Activated CD8-positive, alpha-beta memory T cell treated with anti-CD3 and anti-CD28 coated beads for 36 hours (primary cell): ENCODE measurements at regions not wholly inside any gene's neighbourhood (a gene's known extent, or its start where the extent isn't known, plus 50 kb on each side); places are given as distances from the start of the nearest gene placed in this dataset.
"Not testable (repeated sequence)": the region's sequence is repeated elsewhere in the genome, so short reads cannot be mapped to it uniquely, and the experiment has no call there.

Experiments used
- CTCF ChIA-PET: fragments of 350-600 bp; sonication (Branson Sonifier 250); formaldehyde crosslinking; loops from one replicate; lab custom pipeline; 2021; ENCODE audit warnings: antibody characterized with exemption; lab: Charles Lee
- POLR2A ChIA-PET: fragments of 350-600 bp; sonication (Branson Sonifier 250); formaldehyde crosslinking; loops from one replicate; lab custom pipeline; 2021; ENCODE audit warnings: antibody characterized with exemption; lab: Charles Lee

DNA sequence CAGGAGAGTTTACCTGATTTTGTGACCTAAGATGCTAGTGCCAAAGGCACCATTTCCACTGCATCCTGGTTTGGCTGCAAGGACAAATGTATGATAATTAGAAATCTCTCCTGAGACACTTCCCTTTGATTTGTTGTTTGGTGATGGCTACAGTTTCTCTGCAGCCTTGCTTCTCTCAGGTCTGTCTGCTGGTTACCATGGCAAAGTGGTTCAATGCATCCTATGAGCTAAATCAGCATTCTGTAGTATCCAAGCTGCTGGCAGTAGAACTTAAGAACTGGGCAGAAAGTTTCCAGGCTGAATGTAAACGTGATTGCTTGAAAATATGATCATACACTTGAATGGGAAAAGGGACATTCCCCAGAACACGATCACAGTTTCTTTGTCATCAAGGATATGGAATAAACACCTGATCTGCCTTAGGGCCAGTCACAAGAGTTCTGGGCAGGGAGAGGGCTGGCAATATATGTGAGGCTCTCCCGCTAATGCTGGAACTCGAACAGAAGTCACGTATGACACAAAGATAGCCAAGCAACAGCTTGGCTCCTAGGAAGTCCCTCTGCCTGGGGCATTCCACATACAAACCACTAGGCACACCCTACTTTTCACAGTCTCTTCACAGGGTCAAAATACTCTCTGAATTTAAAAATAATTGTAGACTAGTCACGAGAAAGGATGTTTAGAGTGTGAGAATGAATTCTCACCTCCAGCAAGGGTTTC, 138.1 kb upstream of the GRAMD2B start:
- CTCF ChIA-PET: no interaction called here
- POLR2A ChIA-PET: no interaction called here

DNA sequence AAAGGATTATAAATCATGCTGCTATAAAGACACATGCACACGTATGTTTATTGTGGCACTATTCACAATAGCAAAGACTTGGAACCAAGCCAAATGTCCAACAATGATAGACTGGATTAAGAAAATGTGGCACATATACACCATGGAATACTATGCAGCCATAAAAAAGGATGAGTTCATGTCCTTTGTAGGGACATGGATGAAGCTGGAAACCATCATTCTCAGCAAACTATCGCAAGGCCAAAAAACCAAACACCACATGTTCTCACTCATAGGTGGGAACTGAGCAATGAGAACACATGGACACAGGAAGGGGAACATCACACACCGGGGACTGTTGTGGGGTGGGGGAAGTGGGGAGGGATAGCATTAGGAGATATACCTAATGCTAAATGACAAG, 127.1 kb upstream of the GRAMD2B start:
- CTCF ChIA-PET, POLR2A ChIA-PET: not testable (repeated sequence)

- CTCF ChIA-PET: no interaction called here
- POLR2A ChIA-PET: no interaction called here
These were observed 122.9 kb upstream of the GRAMD2B start for GRCh38 chr5:126300293-126300692.

DNA sequence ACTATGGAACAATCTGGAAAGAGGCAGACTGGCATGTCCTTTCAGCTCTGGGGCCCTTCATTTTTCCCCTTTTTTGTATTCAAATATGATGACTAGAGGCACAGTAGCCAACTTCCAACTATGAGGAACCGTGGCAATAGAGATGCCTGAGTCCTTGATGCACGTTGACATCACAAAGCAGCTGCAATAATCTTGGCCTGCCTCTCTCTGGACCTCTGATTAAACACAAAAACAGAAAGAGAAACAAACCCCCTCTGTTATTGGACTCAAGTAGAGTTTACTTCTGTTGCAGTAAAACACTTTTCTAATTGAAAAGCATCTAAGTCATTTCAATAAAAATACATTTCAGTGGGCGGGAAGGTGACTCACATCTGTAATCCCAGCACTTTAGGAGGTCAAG, 122.2 kb upstream of the GRAMD2B start:
- CTCF ChIA-PET: no interaction called here
- POLR2A ChIA-PET: interaction anchor here (0.6 kb wide), 1 partner anchor 1100 kb away, joined by 3 read pairs; no protein-coding TSS in a partner anchor

- ChIA-PET CTCF (no interaction called here), POLR2A (no interaction called here)
These were observed 113.3 kb upstream of the GRAMD2B start for GRCh38 chr5:126309860-126310259.

DNA sequence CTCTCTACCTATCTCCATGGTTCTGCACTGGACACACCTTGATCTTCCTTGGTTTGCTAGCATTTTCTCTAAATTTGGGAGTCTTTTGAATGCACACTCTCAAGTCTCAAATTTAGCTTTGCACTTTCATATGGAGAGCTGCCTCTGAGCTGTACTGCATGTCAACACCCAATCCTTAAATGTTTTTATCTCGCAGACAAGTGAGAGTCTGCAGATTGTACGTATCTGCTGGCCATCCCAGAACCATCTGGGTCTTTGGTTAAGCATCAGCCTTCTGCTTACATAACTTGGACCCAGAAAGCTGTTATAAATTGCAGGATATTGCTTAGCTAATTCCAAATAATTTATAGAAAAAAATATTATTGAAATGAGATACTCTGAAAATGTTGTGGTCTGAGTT, 111.4 kb upstream of the GRAMD2B start:
- ChIA-PET CTCF (no interaction called here), POLR2A (no interaction called here)

- ChIA-PET POLR2A (no interaction called here), CTCF (no interaction called here)
These were observed 107.9 kb upstream of the GRAMD2B start for GRCh38 chr5:126315341-126315740.

DNA sequence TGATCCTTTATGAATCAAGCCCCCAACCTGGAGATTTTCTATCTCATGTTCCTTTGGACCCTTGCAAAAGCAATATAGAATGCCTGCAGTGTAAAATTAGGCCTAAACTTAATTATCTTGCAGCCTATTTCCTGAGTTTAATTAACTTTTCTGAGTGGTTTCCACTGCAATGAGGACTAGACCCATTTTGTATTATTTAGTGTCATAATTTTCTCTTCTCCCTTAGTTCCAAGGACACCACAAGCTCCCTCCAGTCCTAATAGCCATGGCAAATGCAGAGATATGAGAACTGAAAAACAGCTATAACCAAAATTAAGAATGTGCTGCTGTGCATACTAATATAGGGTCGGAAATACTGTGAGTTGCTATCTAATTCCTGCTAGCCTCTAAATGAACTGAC, 90.9 kb upstream of the GRAMD2B start:
- POLR2A ChIA-PET: no interaction called here
- CTCF ChIA-PET: no interaction called here

GRCh38 chr5:126334760-126335159, 88.4 kb upstream of the GRAMD2B start:
- ChIA-PET CTCF (interaction anchor here (0.7 kb wide), 1 partner anchor 165 kb away, joined by 3 read pairs; no protein-coding TSS in a partner anchor), POLR2A (no interaction called here)

DNA sequence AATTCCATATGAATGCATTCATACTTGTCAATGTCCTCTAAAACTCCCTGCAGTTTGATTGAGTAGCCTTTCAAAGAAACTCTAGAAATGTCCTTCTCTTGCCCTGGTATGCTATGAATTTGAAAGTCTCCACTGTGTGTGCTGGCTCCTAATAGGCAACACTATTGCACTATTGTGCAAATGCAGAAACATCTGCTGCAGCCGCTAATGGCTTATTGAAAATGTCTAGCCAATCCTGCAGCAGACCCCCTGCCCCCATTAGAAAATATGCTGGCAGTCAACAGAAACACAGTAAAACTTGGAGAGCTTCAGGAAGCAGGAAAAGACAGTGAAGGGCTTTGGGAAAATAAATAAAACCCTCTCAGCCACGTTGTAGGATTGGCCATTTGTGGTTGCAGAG, 87.3 kb upstream of the GRAMD2B start:
- POLR2A ChIA-PET: no interaction called here

DNA sequence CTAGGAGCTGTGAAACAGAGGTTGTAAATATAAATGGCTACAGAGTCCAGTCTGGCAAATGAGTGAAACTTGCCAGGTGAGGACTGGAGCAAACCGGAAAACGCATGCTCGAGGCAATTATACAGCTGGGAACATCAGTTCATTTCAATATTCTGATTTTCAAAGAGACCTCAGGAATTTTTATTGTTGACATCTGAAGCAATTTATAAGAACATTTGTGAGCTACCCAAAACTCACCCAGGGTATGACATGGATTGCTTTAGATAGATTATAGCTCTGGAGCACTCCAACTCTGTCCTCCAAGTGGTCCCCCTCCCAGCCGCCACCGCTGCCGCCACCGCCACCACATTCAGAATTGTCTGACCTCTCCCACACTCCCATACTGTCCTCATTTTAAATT, 84.6 kb upstream of the GRAMD2B start:
- ChIA-PET CTCF (interaction anchor here (0.9 to 3.9 kb wide), 8 partner anchors 10 to 209 kb away, joined by 4 to 29 read pairs (median 6); no protein-coding TSS in a partner anchor), POLR2A (no interaction called here)

More for the DNA sequence above, 87.3 kb upstream of the GRAMD2B start:
- CTCF ChIA-PET: no interaction called here

GRCh38 chr5:126339215-126339805, 83.9 kb upstream of the GRAMD2B start:
- ChIA-PET CTCF (interaction anchor here (0.6 to 3.9 kb wide), 9 partner anchors 10 to 211 kb away, joined by 3 to 29 read pairs (median 5); no protein-coding TSS in a partner anchor), POLR2A (no interaction called here)

GRCh38 chr5:126341906-126342630, 81.1 kb upstream of the GRAMD2B start:
- ChIA-PET CTCF (interaction anchor here (1.5 kb wide), 1 partner anchor 9 kb away, joined by 4 read pairs; no protein-coding TSS in a partner anchor), POLR2A (no interaction called here)

GRCh38 chr5:126348855-126349635, 74.2 kb upstream of the GRAMD2B start:
- ChIA-PET POLR2A (no interaction called here), CTCF (interaction anchor here (0.5 to 2.0 kb wide), 3 partner anchors 10 to 193 kb away, joined by 3 to 5 read pairs (median 5); no protein-coding TSS in a partner anchor)

DNA sequence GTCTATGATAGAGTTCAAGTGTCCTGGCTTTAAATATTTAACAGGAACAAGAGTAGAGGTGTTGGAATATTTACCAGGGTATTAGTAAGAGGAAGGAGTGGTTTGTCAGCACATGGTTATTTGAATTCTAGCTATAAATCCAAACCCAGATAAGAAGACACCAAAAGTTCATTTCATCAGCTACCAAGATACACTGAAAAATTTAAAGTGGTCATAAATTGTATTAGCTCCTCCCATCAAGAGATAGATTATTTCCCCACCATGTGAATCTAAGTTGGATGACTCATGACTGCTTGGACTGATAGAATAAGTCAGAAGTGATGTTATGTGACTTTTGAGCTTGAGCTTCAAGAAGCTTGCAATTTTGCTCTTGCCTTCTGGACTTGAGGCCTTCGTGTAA, 72.1 kb upstream of the GRAMD2B start:
- POLR2A ChIA-PET: no interaction called here
- CTCF ChIA-PET: interaction anchor here (0.8 to 1.1 kb wide), 3 partner anchors 9 to 188 kb away, joined by 4 to 5 read pairs (median 4); no protein-coding TSS in a partner anchor

- POLR2A ChIA-PET: no interaction called here
- CTCF ChIA-PET: interaction anchor here (0.8 to 2.3 kb wide), 6 partner anchors 12 to 188 kb away, joined by 3 to 7 read pairs (median 5); no protein-coding TSS in a partner anchor
These were observed 69.0 kb upstream of the GRAMD2B start for GRCh38 chr5:126354012-126354857.

GRCh38 chr5:126354858-126355731, 68.1 kb upstream of the GRAMD2B start:
- POLR2A ChIA-PET: no interaction called here
- CTCF ChIA-PET: interaction anchor here (0.8 to 2.0 kb wide), 6 partner anchors 11 to 181 kb away, joined by 3 to 6 read pairs (median 3); no protein-coding TSS in a partner anchor
